H1 (cell line): ENCODE measurements at regions not wholly inside any gene's neighbourhood (a gene's known extent, or its start where the extent isn't known, plus 50 kb on each side); places are given as distances from the start of the nearest gene placed in this dataset.
A peak's percentile ranks its signal among the peaks of the same experiment; 100 is the strongest.

ENCODE experiments used
- CTCF ChIA-PET: fragments of 300-600 bp; sonication (Branson Sonifier 250); formaldehyde crosslinking; loops from one replicate; lab custom pipeline; 2021; ENCODE audit not compliant: partially characterized antibody; lab: Charles Lee
- POLR2A ChIA-PET: fragments of 300-600 bp; sonication (Branson Sonifier 250); formaldehyde crosslinking; loops from one replicate; lab custom pipeline; 2021; ENCODE audit warnings: inconsistent platforms; ENCODE audit not compliant: partially characterized antibody; lab: Charles Lee
- DNase-seq, 2 experiments: peaks; one replicate each; pipeline versions ENCODE4 v3.0.0 to v3.0.0-alpha.2; 2010 to 2022; ENCODE audit warnings: low spot score in 2 of 2, low read depth in 1 of 2, mixed read lengths in 1 of 2
- FAIRE-seq: peaks from 2 replicates; lab custom pipeline; 2011; peaks lifted over from hg19 to GRCh38; lab: Jason Lieb, UNC
- H2AFZ ChIP-seq: 2 replicates; pipeline ENCODE4 v1.8.1; 2012; ENCODE audit warnings: low read length, inconsistent platforms
- H2AK5ac ChIP-seq: 2 replicates; pipeline ENCODE4 v1.6.1; 2013; ENCODE audit warnings: low read depth, low read length
- H2BK120ac ChIP-seq: replicated peaks from 2 replicates; pipeline ENCODE3; 2013; ENCODE audit warnings: low read depth, low read length, inconsistent platforms
- H2BK12ac ChIP-seq: 2 replicates; pipeline ENCODE4 v1.6.1; 2013; ENCODE audit warnings: low read depth, low read length
- H2BK15ac ChIP-seq: 2 replicates; pipeline ENCODE4 v1.6.1; 2013; ENCODE audit warnings: low read length
- H2BK20ac ChIP-seq: 2 replicates; pipeline ENCODE4 v1.6.1; 2013; ENCODE audit warnings: low read length
- H2BK5ac ChIP-seq: 2 replicates; pipeline ENCODE4 v1.6.1; 2013; ENCODE audit warnings: low read depth, low read length
- H3K14ac ChIP-seq: 2 replicates; pipeline ENCODE4 v1.6.1; 2013; ENCODE audit warnings: inconsistent platforms; ENCODE audit not compliant: insufficient read length
- H3K18ac ChIP-seq: 2 replicates; pipeline ENCODE4 v1.6.1; 2013; ENCODE audit warnings: low read length; ENCODE audit errors: extremely low read depth
- H3K23ac ChIP-seq: 2 replicates; pipeline ENCODE4 v1.6.1; 2013; ENCODE audit warnings: inconsistent platforms; ENCODE audit not compliant: insufficient read length
- H3K23me2 ChIP-seq: 2 replicates; pipeline ENCODE4 v1.6.1; 2013; ENCODE audit warnings: low read depth, low read length
- H3K27ac ChIP-seq: 2 replicates; pipeline ENCODE4 v1.6.1; 2011; ENCODE audit warnings: low read depth, low read length, inconsistent platforms
- H3K27me3 ChIP-seq, 4 experiments: replicated peaks in 1 of 4; 1 replicate in 1 of 4; 2 replicates in 3 of 4; pipeline versions ENCODE4 v1.6.1 to v1.8.1; 2011 to 2013; ENCODE audit warnings: low read length in 3 of 4, mild to moderate bottlenecking in 3 of 4, inconsistent platforms in 2 of 4, mixed read lengths in 2 of 4, moderate library complexity in 1 of 4; ENCODE audit not compliant: control insufficient read depth in 3 of 4, insufficient read depth in 3 of 4; ENCODE audit errors: extremely low read depth in 1 of 4
- H3K36me3 ChIP-seq, 4 experiments: 2 replicates each; pipeline versions ENCODE4 v1.6.1 to v1.8.1; 2011 to 2013; ENCODE audit warnings: mild to moderate bottlenecking in 4 of 4, low read length in 3 of 4, moderate library complexity in 2 of 4, control low read depth in 1 of 4, inconsistent platforms in 1 of 4; ENCODE audit not compliant: insufficient read depth in 4 of 4, control insufficient read depth in 2 of 4
- H3K4ac ChIP-seq: replicated peaks from 2 replicates; pipeline ENCODE3; 2013; ENCODE audit warnings: low read length, low read depth, mixed read lengths, inconsistent platforms; ENCODE audit not compliant: insufficient read length
- H3K4me1 ChIP-seq, 4 experiments: replicated peaks in 1 of 4; 1 replicate in 1 of 4; 2 replicates in 3 of 4; pipeline versions ENCODE4 v1.6.1 to v1.8.1; 2011 to 2013; ENCODE audit warnings: low read length in 3 of 4, inconsistent platforms in 2 of 4, mixed read lengths in 1 of 4; ENCODE audit not compliant: insufficient read depth in 4 of 4, control insufficient read depth in 3 of 4
- H3K4me2 ChIP-seq, 2 experiments: 2 replicates each; pipeline versions ENCODE4 v1.6.1 to v1.8.1; 2011 to 2013; ENCODE audit warnings: low read depth in 2 of 2, low read length in 2 of 2, control low read depth in 1 of 2, inconsistent platforms in 1 of 2, mild to moderate bottlenecking in 1 of 2; ENCODE audit not compliant: insufficient read depth in 1 of 2
- H3K4me3 ChIP-seq, 4 experiments: fragments of 200-600, 300-600 bp in 1 of 4; sonication (generic), shearing (Covaris generic), sonication (Bioruptor Twin) in 1 of 4; 2 replicates each; pipeline versions ENCODE4 v1.5.1 to v1.8.1; 2011 to 2016; ENCODE audit warnings: low read length in 4 of 4, low read depth in 3 of 4, control low read depth in 2 of 4, inconsistent platforms in 2 of 4, mild to moderate bottlenecking in 2 of 4, mixed read lengths in 1 of 4, moderate library complexity in 1 of 4; ENCODE audit not compliant: insufficient read depth in 2 of 4; ENCODE audit errors: extremely low read depth in 1 of 4
- H3K56ac ChIP-seq: replicated peaks from 2 replicates; pipeline ENCODE3; 2013; ENCODE audit warnings: low read depth, mild to moderate bottlenecking, mixed read lengths, low read length, inconsistent platforms; ENCODE audit not compliant: insufficient read length
- H3K79me1 ChIP-seq: 2 replicates; pipeline ENCODE4 v1.6.1; 2013; ENCODE audit warnings: low read depth, low read length, control low read depth
- H3K79me2 ChIP-seq, 2 experiments: 2 replicates each; pipeline versions ENCODE4 v1.6.1 to v1.8.1; 2012 to 2013; ENCODE audit warnings: low read length in 2 of 2, mild to moderate bottlenecking in 2 of 2, inconsistent platforms in 1 of 2; ENCODE audit not compliant: insufficient read depth in 2 of 2, control insufficient read depth in 1 of 2
- H3K9ac ChIP-seq, 4 experiments: replicated peaks in 1 of 4; 1 replicate in 1 of 4; 2 replicates in 3 of 4; pipeline versions ENCODE4 v1.6.1 to v1.8.1; 2011 to 2013; ENCODE audit warnings: low read depth in 3 of 4, low read length in 3 of 4, control low read depth in 2 of 4, mild to moderate bottlenecking in 2 of 4, moderate library complexity in 2 of 4, inconsistent platforms in 1 of 4; ENCODE audit errors: extremely low read depth in 1 of 4
- H3K9me3 ChIP-seq, 2 experiments: 2 replicates each; pipeline versions ENCODE4 v1.6.1 to v1.8.1; 2012 to 2013; ENCODE audit warnings: mild to moderate bottlenecking in 2 of 2, moderate library complexity in 2 of 2, control low read depth in 1 of 2, inconsistent platforms in 1 of 2, low read depth in 1 of 2, low read length in 1 of 2, mixed read lengths in 1 of 2; ENCODE audit not compliant: insufficient read depth in 2 of 2
- H4K20me1 ChIP-seq, 2 experiments: replicated peaks in 1 of 2; 2 replicates each; pipeline versions ENCODE3 to v1.8.1; 2011 to 2013; ENCODE audit warnings: inconsistent platforms in 2 of 2, low read length in 2 of 2, mild to moderate bottlenecking in 1 of 2; ENCODE audit not compliant: insufficient read depth in 2 of 2, control insufficient read depth in 1 of 2
- H4K5ac ChIP-seq: 2 replicates; pipeline ENCODE4 v1.6.1; 2013; ENCODE audit warnings: low read length, low read depth, mixed read lengths, inconsistent platforms; ENCODE audit not compliant: insufficient read length
- H4K8ac ChIP-seq: 2 replicates; pipeline ENCODE4 v1.8.0; 2013; ENCODE audit warnings: mild to moderate bottlenecking, moderate library complexity, low read length, inconsistent platforms; ENCODE audit not compliant: insufficient read depth; ENCODE audit errors: extremely low read depth
- H4K91ac ChIP-seq: replicated peaks from 2 replicates; pipeline ENCODE3; 2013; ENCODE audit warnings: low read length, mixed read lengths, inconsistent platforms; ENCODE audit not compliant: insufficient read length
- ASH2L ChIP-seq: fragments of 200-600, 300-600 bp; sonication (generic); IDR thresholded peaks from one replicate; pipeline ENCODE4 v1.7.1; 2017; ENCODE audit warnings: low read length
- CBX8 ChIP-seq: fragments of 300-800, 300-1000 bp; sonication (generic); IDR thresholded peaks from 2 replicates; pipeline ENCODE4 v1.7.1; 2016; ENCODE audit warnings: low read depth, low read length, borderline replicate concordance
- GTF2F1 ChIP-seq: IDR thresholded peaks from 2 replicates; pipeline ENCODE4 v1.6.1; 2012; ENCODE audit warnings: low read depth, low read length, improper control_type of control experiment, borderline replicate concordance
- HDAC2 ChIP-seq, 2 experiments: fragments of 300-600 bp in 1 of 2; sonication (generic) in 1 of 2; IDR thresholded peaks; 2 replicates each; pipeline ENCODE4 v1.6.1; 2011 to 2012; ENCODE audit warnings: low read depth in 2 of 2, low read length in 2 of 2, mild to moderate bottlenecking in 2 of 2, moderate library complexity in 2 of 2, borderline replicate concordance in 1 of 2, inconsistent platforms in 1 of 2
- HDAC6 ChIP-seq: IDR thresholded peaks from one replicate; pipeline ENCODE4 v1.7.1; 2012; ENCODE audit warnings: low read depth, mild to moderate bottlenecking, inconsistent platforms, low read length, moderate library complexity
- JUN ChIP-seq: IDR thresholded peaks from 2 replicates; pipeline ENCODE4 v1.6.1; 2011; ENCODE audit warnings: low read depth, mild to moderate bottlenecking, improper control_type of control experiment, low read length
- PHF8 ChIP-seq: fragments of 200-600 bp; sonication (generic); conservative IDR thresholded peaks from 2 replicates; pipeline ENCODE4 v1.7.1; 2012; ENCODE audit warnings: low read depth, mild to moderate bottlenecking, inconsistent platforms, low read length, moderate library complexity
- SP1 ChIP-seq: IDR thresholded peaks from 2 replicates; pipeline ENCODE4 v1.6.1; 2011; ENCODE audit warnings: low read depth, low read length
- SUZ12 ChIP-seq: fragments of 200-600 bp; sonication (generic); IDR thresholded peaks from 2 replicates; pipeline ENCODE4 v1.6.1; 2012; ENCODE audit warnings: mild to moderate bottlenecking, inconsistent platforms, low read length, moderate library complexity, mixed read lengths
- WGBS, 2 experiments: shearing (Covaris generic) in 1 of 2; methylation state at CpG; one replicate each; pipeline versions ENCODE4 v1.1.6 to v1.1.7; 2013 to 2015; ENCODE audit warnings: low lambda C conversion rate in 2 of 2, mixed read lengths in 2 of 2, inconsistent platforms in 1 of 2, low coverage in 1 of 2, missing lambda C conversion rate in 1 of 2; ENCODE audit not compliant: insufficient replicate concordance in 2 of 2, insufficient coverage in 1 of 2, insufficient read length in 1 of 2; ENCODE audit errors: extremely low coverage in 1 of 2, missing lambda C conversion rate in 1 of 2; 5-methylcytosine and 5-hydroxymethylcytosine counted together

GRCh38 chr5:44933686-44934085, 124.9 kb downstream of the MRPS30 start:
- Histone ChIP-seq H4K91ac (no peak overlapping the region), H2BK120ac (no peak overlapping the region), H3K9me3 (no peaks in the 10 kb centered on the region), H3K23me2 (no peaks in the 10 kb centered on the region), H4K8ac (no peak overlapping the region), H2AK5ac (no peak overlapping the region), H3K27me3 (no peaks in the 10 kb centered on the region), H2BK15ac (no peak overlapping the region), H3K79me2 (no peaks in the 10 kb centered on the region), H3K14ac (no peak overlapping the region), H2BK12ac (peak overlapping the region; percentile 75; the same call in 1 of the 2 replicates), H3K4me1 (no peaks in the 10 kb centered on the region), H2BK5ac (no peak overlapping the region), H3K4ac (no peak overlapping the region), H3K79me1 (no peaks in the 10 kb centered on the region), H4K20me1 (no peaks in the 10 kb centered on the region), H3K9ac (no peak overlapping the region), H3K36me3 (no peaks in the 10 kb centered on the region), H3K56ac (no peak overlapping the region), H2AFZ (no peak overlapping the region), H3K4me3 (no peak overlapping the region), H3K27ac (no peak overlapping the region), H2BK20ac (no peak overlapping the region), H3K4me2 (no peak overlapping the region), H3K18ac (no peak overlapping the region; the same call in 1 of the 2 replicates), H3K23ac (no peak overlapping the region), H4K5ac (no peak overlapping the region)
- FAIRE-seq (no peak), DNase-seq (no peak)
- WGBS, 2 experiments: 86% methylated on average over 3 of the region's 3 CpGs; no CpG with 5 or more reads in 1 of the 2 experiments
- ChIA-PET POLR2A (no interaction called here), CTCF (interaction anchor here (0.7 to 1.8 kb wide), 5 partner anchors 15 to 459 kb away, joined by 3 to 6 read pairs (median 3); no protein-coding TSS in a partner anchor)
- TF ChIP-seq CBX8 (no peak), GTF2F1 (no peak), SP1 (no peak), PHF8 (no peak), HDAC2 (IDR thresholded peaks at IDR 0.05; ENCODE audit: borderline replicate concordance in 1 of 2, low read depth in 2 of 2, low read length in 2 of 2) (no peak), JUN (no peak), HDAC6 (no peak), SUZ12 (no peak), ASH2L (no peak)
